MM.1S (cell line): ENCODE measurements at regions not wholly inside any gene's neighbourhood (a gene's known extent, or its start where the extent isn't known, plus 50 kb on each side); places are given as distances from the start of the nearest gene placed in this dataset.

Experiments
- EZH2 ChIP-seq: fragments of 300-600 bp; sonication (generic); optimal IDR thresholded peaks from 2 replicates; pipeline ENCODE3; 2017; ENCODE audit warnings: low read depth, mild to moderate bottlenecking, antibody characterized with exemption, low read length, mixed read lengths
- TF ChIP-seq, protein P1 (sequence below): fragments of 300-600 bp; sonication (generic); IDR thresholded peaks from 2 replicates; pipeline ENCODE4 v1.5.1; 2016; ENCODE audit warnings: antibody characterized with exemption, low read length, mixed read lengths

DNA sequence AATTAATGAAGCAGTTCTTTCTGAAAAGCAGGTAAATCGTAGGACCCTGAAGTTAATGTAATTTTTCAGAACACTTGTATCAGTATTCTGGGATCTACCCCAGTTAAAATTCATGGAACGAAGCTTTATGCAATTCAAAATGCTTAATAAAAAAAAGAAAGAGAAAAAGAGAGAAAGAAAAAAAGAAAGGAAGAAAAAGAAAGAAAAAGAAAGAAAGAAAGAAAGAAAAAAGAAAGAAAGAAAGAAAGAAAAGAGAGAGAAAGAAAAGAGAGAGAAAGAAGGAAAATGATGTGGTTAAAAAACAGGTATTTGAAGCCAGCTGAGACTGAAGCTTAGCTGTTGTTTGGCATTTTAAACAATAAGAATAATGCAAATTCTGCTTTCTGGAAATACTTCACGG lies 427.4 kb upstream of the AKR1E2 start:
- TF ChIP-seq, protein P1, sequence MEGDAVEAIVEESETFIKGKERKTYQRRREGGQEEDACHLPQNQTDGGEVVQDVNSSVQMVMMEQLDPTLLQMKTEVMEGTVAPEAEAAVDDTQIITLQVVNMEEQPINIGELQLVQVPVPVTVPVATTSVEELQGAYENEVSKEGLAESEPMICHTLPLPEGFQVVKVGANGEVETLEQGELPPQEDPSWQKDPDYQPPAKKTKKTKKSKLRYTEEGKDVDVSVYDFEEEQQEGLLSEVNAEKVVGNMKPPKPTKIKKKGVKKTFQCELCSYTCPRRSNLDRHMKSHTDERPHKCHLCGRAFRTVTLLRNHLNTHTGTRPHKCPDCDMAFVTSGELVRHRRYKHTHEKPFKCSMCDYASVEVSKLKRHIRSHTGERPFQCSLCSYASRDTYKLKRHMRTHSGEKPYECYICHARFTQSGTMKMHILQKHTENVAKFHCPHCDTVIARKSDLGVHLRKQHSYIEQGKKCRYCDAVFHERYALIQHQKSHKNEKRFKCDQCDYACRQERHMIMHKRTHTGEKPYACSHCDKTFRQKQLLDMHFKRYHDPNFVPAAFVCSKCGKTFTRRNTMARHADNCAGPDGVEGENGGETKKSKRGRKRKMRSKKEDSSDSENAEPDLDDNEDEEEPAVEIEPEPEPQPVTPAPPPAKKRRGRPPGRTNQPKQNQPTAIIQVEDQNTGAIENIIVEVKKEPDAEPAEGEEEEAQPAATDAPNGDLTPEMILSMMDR = no peak
- no peak for TF ChIP-seq EZH2
